Mucosa of descending colon (tissue), 3 donors: ENCODE measurements at regions not wholly inside any gene's neighbourhood (a gene's known extent, or its start where the extent isn't known, plus 50 kb on each side); places are given as distances from the start of the nearest gene placed in this dataset.

Source experiments
- ATAC-seq: fragments of 200-7000 bp; cut with Tn5 transposase; one replicate; pipeline ENCODE4 v1.9.1; 2020; ENCODE audit warnings: mild to moderate bottlenecking, moderate library complexity
- DNase-seq, 3 donors: peaks; one replicate each; pipeline ENCODE4 v3.0.0-alpha.2; 2020
- H3K36me3 ChIP-seq: fragments of 200-600 bp; one replicate; pipeline ENCODE4 v1.8.0; 2021; ENCODE audit warnings: low read depth, mild to moderate bottlenecking
- H3K4me1 ChIP-seq: fragments of 200-600 bp; one replicate; pipeline ENCODE4 v1.8.0; 2021; ENCODE audit warnings: low read depth, mild to moderate bottlenecking
- H3K4me3 ChIP-seq: fragments of 200-600 bp; one replicate; pipeline ENCODE4 v1.8.0; 2021; ENCODE audit warnings: mild to moderate bottlenecking
- H3K9me3 ChIP-seq: fragments of 200-600 bp; one replicate; pipeline ENCODE4 v1.8.0; 2021; ENCODE audit warnings: mild to moderate bottlenecking
- intact Hi-C, 2 donors: fragments of 100-400 bp; cut with DNase I in 1 of 2; cut with micrococcal nuclease in 1 of 2; formaldehyde crosslinking; loops; one replicate each; pipeline versions ENCODE4 v1.11.0 to v1.11.1; 2022; cut with DNase I, micrococcal nuclease
- TF ChIP-seq, protein P1 (sequence below): fragments of 200-600 bp; IDR thresholded peaks from one replicate; pipeline ENCODE4 v1.8.0; 2022; ENCODE audit warnings: antibody characterized with exemption, mild to moderate bottlenecking
- donor health status: DM: no; HTN: no; CAD: no; lungs with moderate emphysema.
- donor health status: DM: no; HTN: no; CAD: no.
- donor health status: DM: no; HTN: yes; CAD: no.

DNA sequence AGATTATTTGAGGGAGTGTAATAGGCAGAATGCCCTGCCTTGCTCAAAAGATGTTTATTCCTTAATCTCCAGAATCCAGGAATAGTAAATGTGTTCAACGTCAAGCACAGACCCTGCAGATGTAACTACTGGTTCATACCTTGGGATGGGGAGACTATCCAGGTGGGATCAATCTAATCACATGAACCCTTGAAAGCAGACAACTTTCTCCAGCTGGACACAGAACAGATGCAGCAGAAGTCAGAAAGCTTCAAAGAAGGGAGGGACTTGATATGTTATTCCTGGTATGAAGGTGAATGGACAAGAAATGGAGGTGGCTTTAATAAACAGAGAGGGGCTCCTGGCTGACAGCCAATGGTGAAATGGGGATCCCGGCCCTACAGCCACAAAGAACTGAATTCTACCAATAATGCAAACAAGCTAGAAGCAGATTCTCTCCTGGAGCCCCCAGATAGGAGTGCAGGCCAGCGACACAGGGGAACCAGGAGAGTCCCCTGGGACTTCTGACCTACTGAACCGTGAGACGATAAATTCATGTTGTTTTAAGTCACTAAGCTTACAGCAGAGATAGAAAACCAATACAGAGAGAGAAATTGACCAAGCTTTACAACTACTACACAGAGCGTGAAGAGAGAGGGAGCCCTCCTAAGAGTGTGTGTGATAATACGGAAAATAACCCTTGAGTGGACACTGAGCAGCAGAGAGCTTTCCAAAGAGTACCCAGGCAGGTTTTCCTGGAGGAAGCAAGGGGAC, 133.5 kb upstream of the TMEM132C start:
- ATAC-seq: no peak
- no peak overlapping the region for H3K4me3 ChIP-seq
- no peaks in the 10 kb centered on the region for H3K4me1 ChIP-seq
- intact Hi-C loops: no loop called here
- H3K36me3 ChIP-seq: no peaks in the 10 kb centered on the region
- no peak for DNase-seq
- TF ChIP-seq, protein P1, sequence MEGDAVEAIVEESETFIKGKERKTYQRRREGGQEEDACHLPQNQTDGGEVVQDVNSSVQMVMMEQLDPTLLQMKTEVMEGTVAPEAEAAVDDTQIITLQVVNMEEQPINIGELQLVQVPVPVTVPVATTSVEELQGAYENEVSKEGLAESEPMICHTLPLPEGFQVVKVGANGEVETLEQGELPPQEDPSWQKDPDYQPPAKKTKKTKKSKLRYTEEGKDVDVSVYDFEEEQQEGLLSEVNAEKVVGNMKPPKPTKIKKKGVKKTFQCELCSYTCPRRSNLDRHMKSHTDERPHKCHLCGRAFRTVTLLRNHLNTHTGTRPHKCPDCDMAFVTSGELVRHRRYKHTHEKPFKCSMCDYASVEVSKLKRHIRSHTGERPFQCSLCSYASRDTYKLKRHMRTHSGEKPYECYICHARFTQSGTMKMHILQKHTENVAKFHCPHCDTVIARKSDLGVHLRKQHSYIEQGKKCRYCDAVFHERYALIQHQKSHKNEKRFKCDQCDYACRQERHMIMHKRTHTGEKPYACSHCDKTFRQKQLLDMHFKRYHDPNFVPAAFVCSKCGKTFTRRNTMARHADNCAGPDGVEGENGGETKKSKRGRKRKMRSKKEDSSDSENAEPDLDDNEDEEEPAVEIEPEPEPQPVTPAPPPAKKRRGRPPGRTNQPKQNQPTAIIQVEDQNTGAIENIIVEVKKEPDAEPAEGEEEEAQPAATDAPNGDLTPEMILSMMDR: no peak
- H3K9me3 ChIP-seq: no peaks in the 10 kb centered on the region

DNA sequence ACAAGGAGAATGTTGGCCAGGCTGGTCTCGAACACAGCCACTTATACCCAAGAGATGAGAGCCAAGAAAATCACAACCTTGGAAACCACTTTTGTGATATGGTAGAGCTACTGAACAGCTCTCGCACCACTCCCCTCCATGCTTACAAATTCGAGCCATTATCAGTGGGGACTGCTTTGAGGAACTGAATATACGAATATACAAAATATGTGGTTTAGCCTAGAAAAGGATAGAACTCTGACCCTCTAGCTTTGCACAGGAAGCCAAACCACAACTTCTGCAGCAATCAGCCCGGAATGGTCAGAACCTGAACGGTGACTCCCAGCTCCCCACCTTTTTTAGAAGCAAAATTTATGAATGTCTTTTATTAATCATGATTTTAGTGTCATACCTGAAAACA, 129.8 kb upstream of the TMEM132C start:
- H3K4me3 ChIP-seq: no peak overlapping the region
- TF ChIP-seq, protein P1: no peak
- DNase-seq (no peak), ATAC-seq (no peak)
- H3K4me1 ChIP-seq: no peaks in the 10 kb centered on the region
- intact Hi-C loops: no loop called here
- H3K36me3 ChIP-seq: no peaks in the 10 kb centered on the region
- no peaks in the 10 kb centered on the region for H3K9me3 ChIP-seq

DNA sequence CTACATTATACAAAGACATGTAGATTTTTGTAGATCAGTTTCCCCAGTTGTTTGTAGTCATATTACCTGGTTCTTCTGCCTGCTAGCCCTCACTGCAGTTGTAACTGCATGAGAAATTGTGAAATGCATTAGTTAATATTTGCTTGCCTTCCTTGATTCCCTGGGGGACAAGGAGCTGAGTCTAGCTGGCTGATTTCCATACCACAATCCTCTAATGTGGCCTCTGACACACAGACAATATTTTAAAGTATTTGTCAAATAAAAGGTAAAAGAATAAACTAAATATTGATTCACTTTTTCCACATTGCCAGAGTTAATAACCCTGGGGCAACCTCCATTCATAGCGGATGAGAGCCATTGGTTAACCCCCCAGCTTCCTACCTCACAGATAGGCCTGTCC, 128.8 kb upstream of the TMEM132C start:
- ATAC-seq: no peak
- no peaks in the 10 kb centered on the region for H3K9me3 ChIP-seq
- no peak overlapping the region for H3K4me3 ChIP-seq
- intact Hi-C loops: no loop called here
- TF ChIP-seq, protein P1: no peak
- H3K4me1 ChIP-seq: no peaks in the 10 kb centered on the region
- DNase-seq: no peak
- no peaks in the 10 kb centered on the region for H3K36me3 ChIP-seq

DNA sequence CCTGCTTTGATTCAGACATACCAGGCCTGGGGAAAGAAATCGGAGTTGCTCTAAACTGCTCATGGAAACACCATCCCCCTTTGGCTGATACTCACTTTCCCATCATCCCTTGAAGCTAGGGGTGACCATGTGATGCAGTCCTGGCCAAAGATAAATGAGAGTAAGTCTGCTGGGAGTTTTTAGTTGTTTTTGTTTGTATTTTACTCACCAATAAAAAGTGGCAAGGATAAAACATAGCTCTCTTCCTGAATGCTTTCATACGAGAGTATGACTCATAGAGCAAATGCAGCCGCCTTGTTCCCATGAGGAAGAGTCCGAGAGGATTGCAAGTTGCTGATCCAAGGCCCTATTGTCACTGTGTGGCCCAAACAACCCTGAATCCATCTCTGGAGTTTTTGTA, 126.4 kb upstream of the TMEM132C start:
- TF ChIP-seq, protein P1: no peak

DNA sequence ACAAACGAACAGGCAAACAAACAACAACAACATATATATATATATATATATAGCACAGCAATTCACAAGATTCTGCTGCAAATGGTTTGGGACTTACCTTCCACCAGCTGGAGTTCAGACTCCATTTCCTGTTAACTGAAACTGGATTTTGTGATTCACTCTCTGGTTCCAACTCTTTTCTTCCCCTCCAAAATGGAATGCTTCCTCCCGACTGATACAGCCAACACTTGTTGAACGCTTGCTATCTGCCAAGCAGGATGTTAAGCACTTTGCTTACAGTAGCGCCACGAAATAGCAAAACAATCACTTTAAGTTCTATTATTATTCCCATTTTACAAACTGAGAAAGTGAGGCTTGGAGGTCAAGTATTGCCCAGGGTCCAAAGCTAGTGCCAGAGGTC, 116.0 kb upstream of the TMEM132C start:
- ATAC-seq: no peak

More for the DNA sequence above, 126.4 kb upstream of the TMEM132C start:
- DNase-seq: no peak
- no peak overlapping the region for H3K4me3 ChIP-seq
- intact Hi-C loops: no loop called here
- H3K9me3 ChIP-seq: no peaks in the 10 kb centered on the region
- H3K4me1 ChIP-seq: no peaks in the 10 kb centered on the region
- no peaks in the 10 kb centered on the region for H3K36me3 ChIP-seq
- no peak for ATAC-seq

More for the DNA sequence above, 116.0 kb upstream of the TMEM132C start:
- intact Hi-C loops: no loop called here
- no peaks in the 10 kb centered on the region for H3K4me1 ChIP-seq
- H3K4me3 ChIP-seq: no peak overlapping the region
- H3K36me3 ChIP-seq: no peaks in the 10 kb centered on the region
- no peak for DNase-seq
- no peaks in the 10 kb centered on the region for H3K9me3 ChIP-seq
- TF ChIP-seq, protein P1: no peak
